ENCODE measurements at regions not wholly inside any gene's neighbourhood (a gene's known extent, or its start where the extent isn't known, plus 50 kb on each side); places are given as distances from the start of the nearest gene placed in this dataset.

- no peaks in the 10 kb centered on the region for H3K36me3 ChIP-seq (replicated peaks in 1 of 2; ENCODE audit: insufficient read depth in 1 of 2, low read depth in 2 of 2)
- H3K27me3 ChIP-seq, result no peaks in the 10 kb centered on the region
- intact Hi-C loops (cut with DNase I), result no loop called here
- no peaks in the 10 kb centered on the region for H3K4me1 ChIP-seq
- DNase-seq (no peak), ATAC-seq (no peak)
- 93 to 95% methylated on average over 6 of the region's 6 CpGs for WGBS, 2 donors
- no peak overlapping the region for H3K27ac ChIP-seq
- no peak for TF ChIP-seq POLR2A (IDR thresholded peaks at IDR 0.05)
- no peak for TF ChIP-seq CTCF (IDR thresholded peaks at IDR 0.05)
- H3K9me3 ChIP-seq, result no peaks in the 10 kb centered on the region
- no peak overlapping the region for H3K4me3 ChIP-seq
These were observed 59.3 kb upstream of the GRB10 start for GRCh38 chr7:50842041-50842440.

GRCh38 chr7:50838675-50839377, 56.1 kb upstream of the GRB10 start:
- 72 to 84% methylated on average over 10 of the region's 10 CpGs for WGBS, 2 donors
- no peak overlapping the region for H3K4me3 ChIP-seq
- TF ChIP-seq CTCF (IDR thresholded peaks at IDR 0.05), result no peak
- TF ChIP-seq POLR2A (IDR thresholded peaks at IDR 0.05), result no peak
- H3K4me1 ChIP-seq, result no peaks in the 10 kb centered on the region
- no peaks in the 10 kb centered on the region for H3K9me3 ChIP-seq
- intact Hi-C loops (cut with DNase I), result no loop called here
- DNase-seq, result peak in 1 of 4 donors; percentile 21
- no peaks in the 10 kb centered on the region for H3K27me3 ChIP-seq
- no peak overlapping the region for H3K27ac ChIP-seq
- ATAC-seq, result no peak
- no peaks in the 10 kb centered on the region for H3K36me3 ChIP-seq (replicated peaks in 1 of 2; ENCODE audit: insufficient read depth in 1 of 2, low read depth in 2 of 2)

GRCh38 chr7:50837965-50838364, 55.3 kb upstream of the GRB10 start:
- intact Hi-C loops (cut with DNase I), result no loop called here
- Histone ChIP-seq H3K4me1 (no peaks in the 10 kb centered on the region), H3K9me3 (no peaks in the 10 kb centered on the region), H3K27me3 (no peaks in the 10 kb centered on the region), H3K27ac (no peak overlapping the region), H3K36me3 (replicated peaks in 1 of 2; ENCODE audit: insufficient read depth in 1 of 2, low read depth in 2 of 2) (no peaks in the 10 kb centered on the region), H3K4me3 (no peak overlapping the region)
- DNase-seq (no peak), ATAC-seq (no peak)
- TF ChIP-seq CTCF (IDR thresholded peaks at IDR 0.05) (no peak), POLR2A (IDR thresholded peaks at IDR 0.05) (no peak)
- WGBS, 2 donors, result 92% methylated on average over 11 of the region's 11 CpGs

- no peak for TF ChIP-seq CTCF (IDR thresholded peaks at IDR 0.05)
- TF ChIP-seq POLR2A (IDR thresholded peaks at IDR 0.05), result no peak
- Histone ChIP-seq H3K27ac (no peak overlapping the region), H3K27me3 (no peaks in the 10 kb centered on the region), H3K4me1 (no peaks in the 10 kb centered on the region), H3K4me3 (no peak overlapping the region), H3K9me3 (no peaks in the 10 kb centered on the region), H3K36me3 (replicated peaks in 1 of 2; ENCODE audit: insufficient read depth in 1 of 2, low read depth in 2 of 2) (no peaks in the 10 kb centered on the region)
- intact Hi-C loops (cut with DNase I), result no loop called here
- ATAC-seq, result no peak
- WGBS, 2 donors, result 78 to 90% methylated on average over 2 of the region's 2 CpGs
- no peak for DNase-seq
These were observed 54.0 kb upstream of the GRB10 start for GRCh38 chr7:50836646-50837045.

GRCh38 chr7:50835156-50835555, 52.5 kb upstream of the GRB10 start:
- WGBS, 2 donors, result 96 to 100% methylated on average over 1 to 2 of the region's 2 CpGs
- no peaks in the 10 kb centered on the region for H3K4me1 ChIP-seq
- H3K36me3 ChIP-seq (replicated peaks in 1 of 2; ENCODE audit: insufficient read depth in 1 of 2, low read depth in 2 of 2), result no peaks in the 10 kb centered on the region
- no peaks in the 10 kb centered on the region for H3K27me3 ChIP-seq
- H3K9me3 ChIP-seq, result no peaks in the 10 kb centered on the region
- H3K27ac ChIP-seq, result no peak overlapping the region
- H3K4me3 ChIP-seq, result no peak overlapping the region
- no peak for ATAC-seq
- DNase-seq, result no peak
- intact Hi-C loops (cut with DNase I), result no loop called here
- TF ChIP-seq CTCF (IDR thresholded peaks at IDR 0.05), result no peak
- TF ChIP-seq POLR2A (IDR thresholded peaks at IDR 0.05), result no peak

All from body of pancreas (tissue), 4 donors.